GM12878 (cell line): ENCODE measurements at regions not wholly inside any gene's neighbourhood (a gene's known extent, or its start where the extent isn't known, plus 50 kb on each side); places are given as distances from the start of the nearest gene placed in this dataset.

Source experiments
- ATAC-seq: fragments of 200-7000 bp; cut with Tn5 transposase; 3 replicates; pipeline ENCODE4 v1.9.1; 2020; ENCODE audit warnings: mild to moderate bottlenecking, moderate library complexity
- BruUV-seq: library from RNA; stranded (reverse); fragments of 400-500 nt; replicated peaks from 2 replicates; lab custom pipeline; 2021; lab: Mats Ljungman, UMichigan
- CTCF ChIA-PET: fragments of 300-600 bp; sonication (Branson Sonifier 250); formaldehyde crosslinking; extraction: SDS; loops from one replicate; lab custom pipeline; 2021; ENCODE audit warnings: inconsistent platforms; lab: Yijun Ruan, JAX
- POLR2A ChIA-PET: fragments of 350-600 bp; formaldehyde crosslinking; extraction: SDS; loops from one replicate; lab custom pipeline; 2021; ENCODE audit warnings: inconsistent platforms; lab: Charles Lee
- RAD21 ChIA-PET: fragments of 300-600 bp; sonication (Branson Sonifier 250); formaldehyde crosslinking; loops from one replicate; lab custom pipeline; 2023; ENCODE audit warnings: antibody characterized with exemption; ENCODE audit not compliant: unreplicated experiment; lab: Charles Lee
- SMC1A ChIA-PET: fragments of 300-600 bp; sonication (Branson Sonifier 250); formaldehyde crosslinking; loops from one replicate; lab custom pipeline; 2023; ENCODE audit not compliant: unreplicated experiment, uncharacterized antibody; lab: Charles Lee
- DNase-seq: peaks from one replicate; pipeline ENCODE4 v3.0.0-alpha.2; 2011; ENCODE audit warnings: low read depth, low spot score
- FAIRE-seq: peaks from 3 replicates; lab custom pipeline; 2011; peaks lifted over from hg19 to GRCh38; lab: Jason Lieb, UNC
- H2AFZ ChIP-seq: 2 replicates; pipeline ENCODE4 v1.6.0; 2011; ENCODE audit warnings: low read depth, low read length, control low read depth; ENCODE audit not compliant: control insufficient read depth
- H3K27ac ChIP-seq: 2 replicates; pipeline ENCODE4 v1.5.1; 2011; ENCODE audit warnings: control low read depth; ENCODE audit not compliant: control insufficient read depth, insufficient read depth
- H3K27me3 ChIP-seq, 2 experiments: replicated peaks in 1 of 2; 2 replicates each; pipeline versions ENCODE4 v1.6.0 to v1.6.1; 2011; ENCODE audit warnings: low read length in 1 of 2; ENCODE audit not compliant: control insufficient read depth in 2 of 2, insufficient read depth in 2 of 2
- H3K36me3 ChIP-seq, 2 experiments: 2 replicates each; pipeline ENCODE4 v1.5.1; 2011; ENCODE audit warnings: low read length in 1 of 2; ENCODE audit not compliant: control insufficient read depth in 2 of 2, insufficient read depth in 2 of 2
- H3K4me1 ChIP-seq: 2 replicates; pipeline ENCODE4 v1.6.1; 2011; ENCODE audit warnings: mild to moderate bottlenecking, low read length, moderate library complexity, mixed read lengths; ENCODE audit not compliant: control insufficient read depth, insufficient read depth
- H3K4me2 ChIP-seq: 2 replicates; pipeline ENCODE4 v1.6.0; 2011; ENCODE audit warnings: control low read depth; ENCODE audit not compliant: control insufficient read depth, insufficient read depth
- H3K4me3 ChIP-seq: fragments of 200-600 bp; sonication (generic); 2 replicates; pipeline ENCODE4 v1.5.1; 2016
- H3K79me2 ChIP-seq: 2 replicates; pipeline ENCODE4 v1.6.0; 2011; ENCODE audit warnings: low read length; ENCODE audit not compliant: control insufficient read depth, insufficient read depth
- H3K9ac ChIP-seq: 2 replicates; pipeline ENCODE4 v1.8.0; 2011; ENCODE audit warnings: low read length, control low read depth, mixed read lengths; ENCODE audit not compliant: control insufficient read depth, insufficient read depth
- H3K9me3 ChIP-seq: replicated peaks from 3 replicates; pipeline ENCODE4 v1.5.1; 2011; ENCODE audit warnings: mild to moderate bottlenecking, low read length; ENCODE audit not compliant: control insufficient read depth, insufficient read depth
- H4K20me1 ChIP-seq: 2 replicates; pipeline ENCODE4 v1.6.0; 2011; ENCODE audit not compliant: control insufficient read depth, insufficient read depth
- EED ChIP-seq: sonication (generic); IDR thresholded peaks from 2 replicates; pipeline ENCODE4 v1.6.1; 2016; ENCODE audit warnings: antibody characterized with exemption, low read depth
- IKZF1 ChIP-seq: fragments of 450-650 bp; conservative IDR thresholded peaks from 2 replicates; pipeline ENCODE4 v1.6.1; 2017; ENCODE audit warnings: antibody characterized with exemption, mild to moderate bottlenecking
- TCF7 ChIP-seq: IDR thresholded peaks from 2 replicates; pipeline ENCODE4 v1.6.1; 2014; ENCODE audit warnings: antibody characterized with exemption, borderline replicate concordance
- WGBS: methylation state at CpG from one replicate; pipeline ENCODE4 v1.1.6; 2016; ENCODE audit warnings: low lambda C conversion rate; ENCODE audit not compliant: insufficient replicate concordance, insufficient coverage; ENCODE audit errors: missing lambda C conversion rate; 5-methylcytosine and 5-hydroxymethylcytosine counted together
- in situ Hi-C: fragments of 300-500 bp; cut with MboI; formaldehyde crosslinking; loops from 9 replicates; pipeline ENCODE4 v1.14.3; 2018; ENCODE audit warnings: mixed read lengths
- intact Hi-C: fragments of 100-400 bp; cut with micrococcal nuclease; formaldehyde crosslinking; loops from one replicate; pipeline ENCODE4 v1.14.2; 2022; ENCODE audit not compliant: unreplicated experiment
- TF ChIP-seq, protein P1 (sequence below): fragments of 450-650 bp; formaldehyde crosslinking; IDR thresholded peaks from 2 replicates; pipeline ENCODE4 v1.4.0; 2020; ENCODE audit warnings: mild to moderate bottlenecking, moderate library complexity

DNA sequence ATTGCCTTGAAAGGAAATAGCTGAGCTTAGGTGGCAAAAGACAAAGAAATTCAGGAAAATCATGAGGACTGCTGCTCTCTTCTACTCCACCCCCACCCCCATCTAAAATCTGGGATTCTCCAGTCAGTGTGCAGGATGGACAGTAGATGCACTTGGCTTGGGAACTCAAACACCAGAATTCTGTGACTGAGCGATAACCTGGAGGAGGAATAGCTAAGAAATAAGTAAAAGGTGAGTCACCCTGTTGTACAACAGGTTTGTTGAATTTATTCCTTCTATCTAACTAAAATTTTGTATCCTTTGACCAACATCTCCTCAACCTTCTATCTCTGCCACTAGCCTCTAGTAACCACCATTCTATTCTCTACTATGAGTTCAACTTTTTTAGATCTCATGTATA is 1029.9 kb upstream of the ACVR2A start:
- no peak overlapping the region for H3K4me2 ChIP-seq
- H2AFZ ChIP-seq: no peak overlapping the region
- CTCF ChIA-PET: no interaction called here
- DNase-seq (no peak), FAIRE-seq (no peak), ATAC-seq (no peak)
- H3K4me1 ChIP-seq: no peaks in the 10 kb centered on the region
- BruUV-seq: no TSS peak
- in situ Hi-C loops: no loop called here
- no peak overlapping the region for H3K27ac ChIP-seq
- intact Hi-C loops: no loop called here
- SMC1A ChIA-PET: no interaction called here
- 32% methylated on average over 1 of the region's 1 CpG for WGBS
- H3K9ac ChIP-seq: no peak overlapping the region
- RAD21 ChIA-PET: interaction anchor here (0.6 kb wide), 1 partner anchor 223 kb away, joined by 4 read pairs; no protein-coding TSS in a partner anchor
- H3K9me3 ChIP-seq: no peaks in the 10 kb centered on the region
- H4K20me1 ChIP-seq: no peaks in the 10 kb centered on the region
- POLR2A ChIA-PET: interaction anchor here (0.6 to 1.2 kb wide), 2 partner anchors 13 to 17 kb away, joined by 3 read pairs; no protein-coding TSS in a partner anchor
- no peaks in the 10 kb centered on the region for H3K27me3 ChIP-seq
- H3K79me2 ChIP-seq: no peaks in the 10 kb centered on the region
- no peak overlapping the region for H3K4me3 ChIP-seq
- no peaks in the 10 kb centered on the region for H3K36me3 ChIP-seq
- TF ChIP-seq IKZF1 (no peak), TCF7 (no peak), EED (no peak)
- TF ChIP-seq, protein P1, sequence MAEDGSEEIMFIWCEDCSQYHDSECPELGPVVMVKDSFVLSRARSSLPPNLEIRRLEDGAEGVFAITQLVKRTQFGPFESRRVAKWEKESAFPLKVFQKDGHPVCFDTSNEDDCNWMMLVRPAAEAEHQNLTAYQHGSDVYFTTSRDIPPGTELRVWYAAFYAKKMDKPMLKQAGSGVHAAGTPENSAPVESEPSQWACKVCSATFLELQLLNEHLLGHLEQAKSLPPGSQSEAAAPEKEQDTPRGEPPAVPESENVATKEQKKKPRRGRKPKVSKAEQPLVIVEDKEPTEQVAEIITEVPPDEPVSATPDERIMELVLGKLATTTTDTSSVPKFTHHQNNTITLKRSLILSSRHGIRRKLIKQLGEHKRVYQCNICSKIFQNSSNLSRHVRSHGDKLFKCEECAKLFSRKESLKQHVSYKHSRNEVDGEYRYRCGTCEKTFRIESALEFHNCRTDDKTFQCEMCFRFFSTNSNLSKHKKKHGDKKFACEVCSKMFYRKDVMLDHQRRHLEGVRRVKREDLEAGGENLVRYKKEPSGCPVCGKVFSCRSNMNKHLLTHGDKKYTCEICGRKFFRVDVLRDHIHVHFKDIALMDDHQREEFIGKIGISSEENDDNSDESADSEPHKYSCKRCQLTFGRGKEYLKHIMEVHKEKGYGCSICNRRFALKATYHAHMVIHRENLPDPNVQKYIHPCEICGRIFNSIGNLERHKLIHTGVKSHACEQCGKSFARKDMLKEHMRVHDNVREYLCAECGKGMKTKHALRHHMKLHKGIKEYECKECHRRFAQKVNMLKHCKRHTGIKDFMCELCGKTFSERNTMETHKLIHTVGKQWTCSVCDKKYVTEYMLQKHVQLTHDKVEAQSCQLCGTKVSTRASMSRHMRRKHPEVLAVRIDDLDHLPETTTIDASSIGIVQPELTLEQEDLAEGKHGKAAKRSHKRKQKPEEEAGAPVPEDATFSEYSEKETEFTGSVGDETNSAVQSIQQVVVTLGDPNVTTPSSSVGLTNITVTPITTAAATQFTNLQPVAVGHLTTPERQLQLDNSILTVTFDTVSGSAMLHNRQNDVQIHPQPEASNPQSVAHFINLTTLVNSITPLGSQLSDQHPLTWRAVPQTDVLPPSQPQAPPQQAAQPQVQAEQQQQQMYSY (CRISPR knock-in tag): no peak
